Omental fat pad (tissue), 3 donors: ENCODE measurements at regions not wholly inside any gene's neighbourhood (a gene's known extent, or its start where the extent isn't known, plus 50 kb on each side); places are given as distances from the start of the nearest gene placed in this dataset.

ENCODE experiments used
- ATAC-seq: fragments of 150-250 bp; one replicate; pipeline ENCODE4 v1.9.1; 2016; ENCODE audit warnings: mild to moderate bottlenecking, moderate library complexity; ENCODE audit not compliant: low FRiP score
- DNase-seq: peaks from one replicate; pipeline ENCODE4 v3.0.0-alpha.2; 2019; ENCODE audit warnings: low spot score
- CTCF ChIP-seq, 3 donors: fragments of 450-650 bp; IDR thresholded peaks; one replicate each; pipeline ENCODE4 v1.5.1; 2016 to 2017; ENCODE audit warnings: antibody characterized with exemption in 3 of 3, mild to moderate bottlenecking in 3 of 3, moderate library complexity in 2 of 3

GRCh38 chr5:8740595-8740994 lies 805.3 kb downstream of the SEMA5A start:
- no peak for TF ChIP-seq CTCF (IDR thresholded peaks at IDR 0.05)
- no peak for ATAC-seq
- no peak for DNase-seq

- no peak for ATAC-seq
- DNase-seq, result no peak
- no peak for TF ChIP-seq CTCF (IDR thresholded peaks at IDR 0.05)
These were observed 796.3 kb downstream of the SEMA5A start for GRCh38 chr5:8749556-8749955.

- ATAC-seq (no peak), DNase-seq (no peak)
- no peak for TF ChIP-seq CTCF (IDR thresholded peaks at IDR 0.05)
These were observed 795.8 kb downstream of the SEMA5A start for GRCh38 chr5:8750100-8750499.

GRCh38 chr5:8751971-8752370 lies 793.9 kb downstream of the SEMA5A start:
- DNase-seq (no peak), ATAC-seq (no peak)
- TF ChIP-seq CTCF (IDR thresholded peaks at IDR 0.05), result no peak

- DNase-seq (no peak), ATAC-seq (no peak)
- no peak for TF ChIP-seq CTCF (IDR thresholded peaks at IDR 0.05)
These were observed 793.3 kb downstream of the SEMA5A start for GRCh38 chr5:8752595-8752994.

- ATAC-seq, result no peak
- DNase-seq, result no peak
- TF ChIP-seq CTCF (IDR thresholded peaks at IDR 0.05), result no peak
These were observed 789.3 kb downstream of the SEMA5A start for GRCh38 chr5:8756498-8757084.

GRCh38 chr5:8765886-8766285 lies 780.0 kb downstream of the SEMA5A start:
- no peak for ATAC-seq
- TF ChIP-seq CTCF (IDR thresholded peaks at IDR 0.05), result no peak
- DNase-seq, result no peak
